KMS-11 (cell line): ENCODE measurements at regions not wholly inside any gene's neighbourhood (a gene's known extent, or its start where the extent isn't known, plus 50 kb on each side); places are given as distances from the start of the nearest gene placed in this dataset.

ENCODE experiments used
- H2AFZ ChIP-seq: fragments of 200-600 bp; sonication (generic); 2 replicates; pipeline ENCODE4 v1.6.1; 2016; ENCODE audit warnings: antibody characterized with exemption, mixed run types, low read depth
- H3K27ac ChIP-seq: fragments of 200-600 bp; sonication (generic); 2 replicates; pipeline ENCODE4 v1.6.1; 2016; ENCODE audit warnings: mild to moderate bottlenecking, mixed run types
- H3K27me3 ChIP-seq: fragments of 200-600 bp; sonication (generic); 2 replicates; pipeline ENCODE4 v1.6.1; 2017; ENCODE audit warnings: mild to moderate bottlenecking, low read depth, mixed run types, moderate library complexity; ENCODE audit not compliant: insufficient read depth
- H3K36me3 ChIP-seq: fragments of 200-600 bp; sonication (generic); 2 replicates; pipeline ENCODE4 v1.6.1; 2017; ENCODE audit warnings: mild to moderate bottlenecking, mixed run types; ENCODE audit not compliant: insufficient read depth
- H3K4me1 ChIP-seq: fragments of 200-600 bp; sonication (generic); 2 replicates; pipeline ENCODE4 v1.6.1; 2016; ENCODE audit warnings: mild to moderate bottlenecking, low read depth, mixed run types; ENCODE audit not compliant: poor library complexity, severe bottlenecking
- H3K4me2 ChIP-seq: fragments of 200-600 bp; sonication (generic); 2 replicates; pipeline ENCODE4 v1.7.0; 2016; ENCODE audit warnings: mild to moderate bottlenecking, mixed run types
- H3K4me3 ChIP-seq: fragments of 200-600 bp; sonication (generic); IDR thresholded peaks from 2 replicates; pipeline ENCODE4 v1.6.1; 2017; ENCODE audit warnings: low read depth, low read length, mixed read lengths; ENCODE audit not compliant: insufficient read depth
- H3K79me2 ChIP-seq: fragments of 200-600 bp; sonication (generic); 2 replicates; pipeline ENCODE4 v1.6.1; 2016; ENCODE audit warnings: low read depth, mixed run types; ENCODE audit not compliant: insufficient read depth
- H3K9ac ChIP-seq: fragments of 200-600 bp; sonication (generic); 2 replicates; pipeline ENCODE4 v1.6.1; 2016; ENCODE audit warnings: mild to moderate bottlenecking, mixed run types
- H4K20me1 ChIP-seq: fragments of 200-600 bp; sonication (generic); 2 replicates; pipeline ENCODE4 v1.6.1; 2016; ENCODE audit warnings: mild to moderate bottlenecking, mixed run types; ENCODE audit not compliant: insufficient read depth
- TF ChIP-seq, protein P1 (sequence below): fragments of 200-600 bp; sonication (generic); conservative IDR thresholded peaks from 2 replicates; pipeline ENCODE4 v1.6.1; 2017; ENCODE audit warnings: low read depth, mild to moderate bottlenecking, antibody characterized with exemption, low read length, moderate library complexity, mixed read lengths

GRCh38 chr11:36890121-36890679, 292.2 kb upstream of the RAG2 start:
- Histone ChIP-seq H3K9ac (no peak overlapping the region), H3K27me3 (no peaks in the 10 kb centered on the region)

DNA sequence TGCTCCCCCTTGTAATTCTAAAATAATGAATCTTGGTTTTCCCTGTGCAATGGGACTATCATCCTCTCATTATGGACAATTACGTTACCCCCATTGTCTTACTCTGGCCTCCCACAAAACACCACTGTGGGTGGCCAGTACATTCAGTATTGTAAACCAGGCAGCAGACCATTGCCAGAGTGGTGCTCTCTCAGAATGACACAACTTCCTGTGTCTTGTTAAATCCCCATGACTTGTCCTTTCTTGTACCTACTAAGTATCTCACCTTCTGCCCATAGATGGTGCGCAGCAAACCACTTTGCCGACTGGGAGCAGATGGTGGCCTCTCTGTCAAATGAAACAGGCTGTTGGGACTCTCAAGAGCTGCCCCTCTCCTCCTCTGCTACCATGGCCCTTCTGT, 287.1 kb upstream of the RAG2 start:
- no peaks in the 10 kb centered on the region for H3K27me3 ChIP-seq
- TF ChIP-seq, protein P1, sequence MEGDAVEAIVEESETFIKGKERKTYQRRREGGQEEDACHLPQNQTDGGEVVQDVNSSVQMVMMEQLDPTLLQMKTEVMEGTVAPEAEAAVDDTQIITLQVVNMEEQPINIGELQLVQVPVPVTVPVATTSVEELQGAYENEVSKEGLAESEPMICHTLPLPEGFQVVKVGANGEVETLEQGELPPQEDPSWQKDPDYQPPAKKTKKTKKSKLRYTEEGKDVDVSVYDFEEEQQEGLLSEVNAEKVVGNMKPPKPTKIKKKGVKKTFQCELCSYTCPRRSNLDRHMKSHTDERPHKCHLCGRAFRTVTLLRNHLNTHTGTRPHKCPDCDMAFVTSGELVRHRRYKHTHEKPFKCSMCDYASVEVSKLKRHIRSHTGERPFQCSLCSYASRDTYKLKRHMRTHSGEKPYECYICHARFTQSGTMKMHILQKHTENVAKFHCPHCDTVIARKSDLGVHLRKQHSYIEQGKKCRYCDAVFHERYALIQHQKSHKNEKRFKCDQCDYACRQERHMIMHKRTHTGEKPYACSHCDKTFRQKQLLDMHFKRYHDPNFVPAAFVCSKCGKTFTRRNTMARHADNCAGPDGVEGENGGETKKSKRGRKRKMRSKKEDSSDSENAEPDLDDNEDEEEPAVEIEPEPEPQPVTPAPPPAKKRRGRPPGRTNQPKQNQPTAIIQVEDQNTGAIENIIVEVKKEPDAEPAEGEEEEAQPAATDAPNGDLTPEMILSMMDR: no peak
- H3K79me2 ChIP-seq: no peaks in the 10 kb centered on the region
- no peaks in the 10 kb centered on the region for H4K20me1 ChIP-seq
- no peak overlapping the region for H3K9ac ChIP-seq
- H3K4me2 ChIP-seq: no peak overlapping the region
- no peaks in the 10 kb centered on the region for H3K4me1 ChIP-seq
- H2AFZ ChIP-seq: no peak overlapping the region
- H3K36me3 ChIP-seq: no peaks in the 10 kb centered on the region
- H3K27ac ChIP-seq: no peak overlapping the region
- H3K4me3 ChIP-seq: no peak overlapping the region

More at GRCh38 chr11:36890121-36890679, 292.2 kb upstream of the RAG2 start:
- Histone ChIP-seq H3K4me1 (no peaks in the 10 kb centered on the region), H4K20me1 (no peaks in the 10 kb centered on the region), H3K4me2 (no peak overlapping the region), H3K4me3 (no peak overlapping the region), H3K79me2 (no peaks in the 10 kb centered on the region), H3K27ac (no peak overlapping the region), H3K36me3 (no peaks in the 10 kb centered on the region), H2AFZ (no peak overlapping the region)
- TF ChIP-seq, protein P1: no peak

- Histone ChIP-seq H4K20me1 (no peaks in the 10 kb centered on the region), H3K4me1 (no peaks in the 10 kb centered on the region), H3K27ac (no peak overlapping the region), H3K27me3 (no peaks in the 10 kb centered on the region), H2AFZ (no peak overlapping the region), H3K79me2 (no peaks in the 10 kb centered on the region), H3K4me3 (no peak overlapping the region), H3K36me3 (no peaks in the 10 kb centered on the region), H3K4me2 (no peak overlapping the region), H3K9ac (no peak overlapping the region)
- TF ChIP-seq, protein P1: no peak
Observed at GRCh38 chr11:36878737-36879136, 280.7 kb upstream of the RAG2 start.

- TF ChIP-seq, protein P1: no peak
- Histone ChIP-seq H2AFZ (no peak overlapping the region), H3K27ac (no peak overlapping the region), H3K4me2 (no peak overlapping the region), H3K27me3 (no peaks in the 10 kb centered on the region), H4K20me1 (no peaks in the 10 kb centered on the region), H3K9ac (no peak overlapping the region), H3K4me1 (no peaks in the 10 kb centered on the region), H3K36me3 (no peaks in the 10 kb centered on the region), H3K4me3 (no peak overlapping the region), H3K79me2 (no peaks in the 10 kb centered on the region)
Observed at GRCh38 chr11:36877149-36877548, 279.1 kb upstream of the RAG2 start.
